ENCODE measurements at regions not wholly inside any gene's neighbourhood (a gene's known extent, or its start where the extent isn't known, plus 50 kb on each side); places are given as distances from the start of the nearest gene placed in this dataset.
"Not testable (repeated sequence)": the region's sequence is repeated elsewhere in the genome, so short reads cannot be mapped to it uniquely, and the experiment has no call there.

DNA sequence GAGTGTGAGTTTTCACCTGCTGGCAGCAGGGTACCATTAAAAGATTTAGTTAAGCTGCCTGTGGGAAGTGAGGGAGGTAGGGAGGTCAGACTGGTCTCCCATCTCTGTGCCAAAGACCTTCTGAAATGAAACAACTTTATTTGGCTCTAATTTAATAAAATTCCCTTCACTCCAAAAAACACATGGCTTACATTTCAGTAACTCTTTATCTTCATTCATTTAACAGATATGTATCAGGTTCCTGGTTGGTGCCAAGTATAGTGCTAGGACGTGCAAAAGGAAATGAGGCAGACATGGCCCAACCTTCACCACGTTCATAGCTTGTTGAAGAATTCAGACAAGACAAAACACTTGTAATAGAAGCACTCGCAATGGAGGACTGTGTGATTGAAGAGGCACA lies 282.3 kb downstream of the SEC16B start:
- FAIRE-seq, result no peak
- Histone ChIP-seq H3K4me1 (ENCODE audit: control insufficient read depth in 3 of 3, insufficient read depth in 2 of 3, low read depth in 1 of 3, low read length in 2 of 3) (no peaks in the 10 kb centered on the region), H3K27me3 (ENCODE audit: control insufficient read depth in 3 of 3, insufficient read depth in 3 of 3, low read length in 3 of 3) (no peaks in the 10 kb centered on the region), H3K4me3 (ENCODE audit: low read depth in 1 of 3, low read length in 3 of 3) (no peak overlapping the region), H3K27ac (ENCODE audit: low read depth in 1 of 3, low read length in 2 of 3) (no peak overlapping the region), H3K9me3 (ENCODE audit: control insufficient read depth in 2 of 2, insufficient read depth in 1 of 2, low read depth in 1 of 2, low read length in 1 of 2) (no peaks in the 10 kb centered on the region), H3K36me3 (ENCODE audit: control insufficient read depth in 3 of 3, insufficient read depth in 2 of 3, low read depth in 1 of 3, low read length in 3 of 3) (no peaks in the 10 kb centered on the region)
- no peak for DNase-seq
- 53 to 60% (median 54%) methylated on average over 3 of the region's 3 CpGs for WGBS, 3 donors

DNA sequence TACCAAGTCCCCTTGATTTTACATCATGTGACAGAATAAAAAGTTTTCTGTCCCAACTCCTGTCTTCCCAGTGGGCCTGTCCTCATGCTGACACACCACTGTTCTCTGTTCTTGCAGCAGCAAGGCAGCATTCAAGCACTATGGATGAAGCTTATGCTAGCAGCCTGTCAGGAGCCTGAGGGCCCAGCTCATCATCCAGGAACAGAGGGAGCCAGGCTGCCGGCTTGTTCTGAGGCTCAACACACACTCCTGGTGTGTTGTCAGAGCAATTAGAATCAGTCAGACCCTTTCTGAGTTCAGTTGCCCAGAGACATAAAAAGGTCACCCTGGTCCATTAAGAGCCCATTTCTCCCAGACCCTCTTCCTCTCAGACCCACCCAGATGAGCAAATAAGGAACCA lies 282.9 kb downstream of the SEC16B start:
- Histone ChIP-seq H3K9me3 (ENCODE audit: control insufficient read depth in 2 of 2, insufficient read depth in 1 of 2, low read depth in 1 of 2, low read length in 1 of 2) (no peaks in the 10 kb centered on the region), H3K4me3 (ENCODE audit: low read depth in 1 of 3, low read length in 3 of 3) (no peak overlapping the region), H3K4me1 (ENCODE audit: control insufficient read depth in 3 of 3, insufficient read depth in 2 of 3, low read depth in 1 of 3, low read length in 2 of 3) (no peaks in the 10 kb centered on the region), H3K27me3 (ENCODE audit: control insufficient read depth in 3 of 3, insufficient read depth in 3 of 3, low read length in 3 of 3) (no peaks in the 10 kb centered on the region), H3K36me3 (ENCODE audit: control insufficient read depth in 3 of 3, insufficient read depth in 2 of 3, low read depth in 1 of 3, low read length in 3 of 3) (no peaks in the 10 kb centered on the region), H3K27ac (ENCODE audit: low read depth in 1 of 3, low read length in 2 of 3) (no peak overlapping the region)
- 31 to 42% (median 41%) methylated on average over 1 of the region's 1 CpG for WGBS, 3 donors
- DNase-seq (no peak), FAIRE-seq (no peak)

DNA sequence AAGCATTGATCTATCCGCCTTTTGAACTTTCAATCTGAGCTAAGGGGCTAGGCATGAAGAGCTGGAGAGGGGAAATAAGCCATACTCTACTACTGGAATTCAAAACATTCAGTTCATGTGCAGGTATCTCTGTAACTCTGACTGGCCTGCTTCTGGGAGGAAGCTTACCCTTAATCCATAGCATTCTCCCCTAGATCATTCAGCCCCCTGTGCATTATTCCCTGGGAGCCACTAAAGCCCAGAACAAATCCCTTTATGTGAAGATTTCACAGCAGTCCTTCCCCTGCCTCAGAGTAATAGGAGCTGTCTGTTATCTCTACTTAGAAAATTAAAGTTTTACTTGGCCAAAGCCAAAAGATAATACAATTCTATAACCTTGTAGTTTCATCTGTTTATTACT lies 300.7 kb downstream of the SEC16B start:
- 62 to 75% (median 64%) methylated on average over 1 of the region's 1 CpG for WGBS, 3 donors
- no peak for DNase-seq
- Histone ChIP-seq H3K27ac (ENCODE audit: low read depth in 1 of 3, low read length in 2 of 3) (no peak overlapping the region), H3K4me3 (ENCODE audit: low read depth in 1 of 3, low read length in 3 of 3) (no peak overlapping the region), H3K9me3 (ENCODE audit: control insufficient read depth in 2 of 2, insufficient read depth in 1 of 2, low read depth in 1 of 2, low read length in 1 of 2) (no peaks in the 10 kb centered on the region), H3K36me3 (ENCODE audit: control insufficient read depth in 3 of 3, insufficient read depth in 2 of 3, low read depth in 1 of 3, low read length in 3 of 3) (no peaks in the 10 kb centered on the region), H3K4me1 (ENCODE audit: control insufficient read depth in 3 of 3, insufficient read depth in 2 of 3, low read depth in 1 of 3, low read length in 2 of 3) (no peaks in the 10 kb centered on the region), H3K27me3 (ENCODE audit: control insufficient read depth in 3 of 3, insufficient read depth in 3 of 3, low read length in 3 of 3) (no peaks in the 10 kb centered on the region)
- no peak for FAIRE-seq

DNA sequence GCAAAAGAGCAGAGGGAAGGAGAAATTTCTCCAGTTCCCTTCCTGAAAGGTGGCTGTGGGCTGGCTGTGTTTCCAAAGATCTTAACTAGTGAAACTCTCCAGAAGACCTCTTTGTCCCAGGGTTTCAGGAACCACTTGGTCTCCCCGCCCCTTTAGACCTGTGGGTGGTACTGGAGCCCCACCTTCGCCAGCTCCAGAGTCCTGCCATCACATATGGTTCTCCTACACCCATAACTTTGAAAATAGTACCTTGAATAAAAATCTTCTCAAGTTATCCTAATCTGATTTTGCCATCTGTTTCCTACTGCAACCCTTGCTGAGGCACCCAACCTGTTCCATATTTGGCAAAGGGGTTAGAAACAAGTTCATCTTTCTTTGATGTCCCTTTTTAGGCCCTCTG lies 303.9 kb downstream of the SEC16B start:
- Histone ChIP-seq H3K9me3 (ENCODE audit: control insufficient read depth in 2 of 2, insufficient read depth in 1 of 2, low read depth in 1 of 2, low read length in 1 of 2) (no peaks in the 10 kb centered on the region), H3K27me3 (ENCODE audit: control insufficient read depth in 3 of 3, insufficient read depth in 3 of 3, low read length in 3 of 3) (no peaks in the 10 kb centered on the region), H3K4me1 (ENCODE audit: control insufficient read depth in 3 of 3, insufficient read depth in 2 of 3, low read depth in 1 of 3, low read length in 2 of 3) (no peaks in the 10 kb centered on the region), H3K4me3 (ENCODE audit: low read depth in 1 of 3, low read length in 3 of 3) (no peak overlapping the region), H3K27ac (ENCODE audit: low read depth in 1 of 3, low read length in 2 of 3) (no peak overlapping the region), H3K36me3 (ENCODE audit: control insufficient read depth in 3 of 3, insufficient read depth in 2 of 3, low read depth in 1 of 3, low read length in 3 of 3) (no peaks in the 10 kb centered on the region)
- no peak for DNase-seq
- WGBS, 3 donors, result 36 to 71% (median 52%) methylated on average over 2 of the region's 2 CpGs
- FAIRE-seq, result no peak

DNA sequence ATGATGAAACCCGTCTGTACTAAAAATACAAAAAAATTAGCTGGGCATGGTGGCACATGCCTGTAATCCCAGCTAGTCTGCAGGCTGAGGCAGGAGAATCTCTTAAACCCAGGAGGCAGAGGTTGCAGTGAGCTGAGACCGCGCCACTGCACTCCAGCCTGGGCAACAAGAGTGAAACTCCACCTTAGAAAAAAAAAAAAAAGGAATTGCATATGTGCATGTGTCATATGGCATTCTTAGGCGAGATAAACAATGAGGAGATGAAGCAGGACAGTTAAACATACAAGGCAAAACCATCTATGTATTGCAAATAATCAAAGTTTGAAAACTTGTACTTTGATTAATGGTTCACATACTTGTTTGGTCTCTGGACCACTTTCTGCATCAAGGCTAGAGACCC lies 305.1 kb downstream of the SEC16B start:
- WGBS, 3 donors, result 73 to 83% (median 78%) methylated on average over 4 of the region's 4 CpGs

DNA sequence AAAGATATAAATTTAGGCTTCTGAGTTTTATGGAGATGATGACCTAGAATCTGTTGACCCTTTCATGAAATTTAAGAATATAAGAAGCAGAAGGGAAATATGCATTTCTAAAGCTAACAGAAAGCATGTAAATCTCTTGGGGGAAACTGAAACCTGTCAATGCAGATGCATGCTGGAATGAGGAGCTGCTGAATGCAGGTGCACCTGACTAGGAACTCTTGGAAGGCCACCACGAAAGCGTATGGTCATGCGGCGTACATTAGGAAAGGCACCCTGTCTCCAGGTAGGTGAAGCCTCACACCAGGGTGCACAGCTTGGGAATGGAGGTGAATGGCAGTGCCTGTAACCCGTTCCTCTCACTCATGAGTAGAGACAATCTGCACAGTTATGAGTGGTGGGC lies 309.7 kb downstream of the SEC16B start:
- no peaks in the 10 kb centered on the region for H3K36me3 ChIP-seq (ENCODE audit: control insufficient read depth in 3 of 3, insufficient read depth in 2 of 3, low read depth in 1 of 3, low read length in 3 of 3)
- 87 to 89% (median 88%) methylated on average over 5 of the region's 5 CpGs for WGBS, 3 donors
- H3K27me3 ChIP-seq (ENCODE audit: control insufficient read depth in 3 of 3, insufficient read depth in 3 of 3, low read length in 3 of 3), result no peaks in the 10 kb centered on the region
- FAIRE-seq, result no peak
- no peak overlapping the region for H3K27ac ChIP-seq (ENCODE audit: low read depth in 1 of 3, low read length in 2 of 3)
- no peak for DNase-seq
- no peak overlapping the region for H3K4me3 ChIP-seq (ENCODE audit: low read depth in 1 of 3, low read length in 3 of 3)
- H3K4me1 ChIP-seq (ENCODE audit: control insufficient read depth in 3 of 3, insufficient read depth in 2 of 3, low read depth in 1 of 3, low read length in 2 of 3), result no peaks in the 10 kb centered on the region
- no peaks in the 10 kb centered on the region for H3K9me3 ChIP-seq (ENCODE audit: control insufficient read depth in 2 of 2, insufficient read depth in 1 of 2, low read depth in 1 of 2, low read length in 1 of 2)

More for the DNA sequence above, 305.1 kb downstream of the SEC16B start:
- not testable (repeated sequence) for FAIRE-seq; H3K9me3 ChIP-seq (ENCODE audit: control insufficient read depth in 2 of 2, insufficient read depth in 1 of 2, low read depth in 1 of 2, low read length in 1 of 2); H3K27me3 ChIP-seq (ENCODE audit: control insufficient read depth in 3 of 3, insufficient read depth in 3 of 3, low read length in 3 of 3); DNase-seq; H3K4me1 ChIP-seq (ENCODE audit: control insufficient read depth in 3 of 3, insufficient read depth in 2 of 3, low read depth in 1 of 3, low read length in 2 of 3); H3K4me3 ChIP-seq (ENCODE audit: low read depth in 1 of 3, low read length in 3 of 3); H3K27ac ChIP-seq (ENCODE audit: low read depth in 1 of 3, low read length in 2 of 3); H3K36me3 ChIP-seq (ENCODE audit: control insufficient read depth in 3 of 3, insufficient read depth in 2 of 3, low read depth in 1 of 3, low read length in 3 of 3)

DNA sequence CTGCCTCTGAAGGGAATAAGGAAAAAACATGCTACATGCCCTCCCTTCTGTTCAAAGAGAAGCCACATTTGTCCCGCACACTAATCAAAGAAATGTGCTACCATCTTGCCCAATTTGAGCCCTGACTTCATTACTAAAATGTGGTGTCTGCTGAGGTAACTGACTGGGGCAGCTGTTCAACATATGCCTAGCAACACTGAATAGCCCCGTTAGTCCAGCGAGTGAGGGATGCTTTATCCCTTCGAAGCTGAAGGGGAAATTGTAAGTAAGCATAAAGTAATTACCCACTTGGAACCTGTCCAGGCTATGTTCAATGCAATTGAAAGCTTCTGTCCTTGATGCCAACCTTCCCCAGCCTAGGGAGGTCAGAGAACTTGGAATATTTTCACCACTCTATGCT lies 310.6 kb downstream of the SEC16B start:
- no peak for FAIRE-seq
- Histone ChIP-seq H3K4me1 (ENCODE audit: control insufficient read depth in 3 of 3, insufficient read depth in 2 of 3, low read depth in 1 of 3, low read length in 2 of 3) (no peaks in the 10 kb centered on the region), H3K9me3 (ENCODE audit: control insufficient read depth in 2 of 2, insufficient read depth in 1 of 2, low read depth in 1 of 2, low read length in 1 of 2) (no peaks in the 10 kb centered on the region), H3K27me3 (ENCODE audit: control insufficient read depth in 3 of 3, insufficient read depth in 3 of 3, low read length in 3 of 3) (no peaks in the 10 kb centered on the region), H3K36me3 (ENCODE audit: control insufficient read depth in 3 of 3, insufficient read depth in 2 of 3, low read depth in 1 of 3, low read length in 3 of 3) (no peaks in the 10 kb centered on the region), H3K27ac (ENCODE audit: low read depth in 1 of 3, low read length in 2 of 3) (no peak overlapping the region), H3K4me3 (ENCODE audit: low read depth in 1 of 3, low read length in 3 of 3) (no peak overlapping the region)
- 72 to 83% (median 75%) methylated on average over 4 of the region's 4 CpGs for WGBS, 3 donors
- DNase-seq, result no peak

DNA sequence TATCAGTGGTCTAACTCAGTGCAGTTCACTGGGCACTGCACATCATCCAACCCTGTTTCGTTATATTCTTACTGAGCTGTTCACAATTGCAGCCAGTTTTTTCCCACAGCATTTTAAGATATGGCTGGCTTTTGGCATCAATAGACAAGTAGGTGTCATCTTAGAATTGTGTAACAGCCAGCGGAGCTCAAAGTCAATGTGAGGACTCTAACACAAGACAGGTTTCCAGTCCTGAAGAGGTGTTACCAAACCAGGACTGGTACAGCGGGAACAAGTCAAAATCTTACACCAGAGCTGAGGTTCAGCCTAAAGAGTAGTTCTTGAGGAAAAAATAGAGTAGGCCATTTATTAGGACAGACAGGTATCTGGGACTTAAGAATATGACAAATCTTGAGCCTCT lies 313.3 kb downstream of the SEC16B start:
- H3K36me3 ChIP-seq (ENCODE audit: control insufficient read depth in 3 of 3, insufficient read depth in 2 of 3, low read depth in 1 of 3, low read length in 3 of 3), result no peaks in the 10 kb centered on the region
- DNase-seq (no peak), FAIRE-seq (no peak)
- H3K27me3 ChIP-seq (ENCODE audit: control insufficient read depth in 3 of 3, insufficient read depth in 3 of 3, low read length in 3 of 3), result no peaks in the 10 kb centered on the region
- no peaks in the 10 kb centered on the region for H3K9me3 ChIP-seq (ENCODE audit: control insufficient read depth in 2 of 2, insufficient read depth in 1 of 2, low read depth in 1 of 2, low read length in 1 of 2)
- no peak overlapping the region for H3K27ac ChIP-seq (ENCODE audit: low read depth in 1 of 3, low read length in 2 of 3)
- no peaks in the 10 kb centered on the region for H3K4me1 ChIP-seq (ENCODE audit: control insufficient read depth in 3 of 3, insufficient read depth in 2 of 3, low read depth in 1 of 3, low read length in 2 of 3)
- WGBS, 3 donors, result 82 to 84% (median 83%) methylated on average over 3 of the region's 3 CpGs
- H3K4me3 ChIP-seq (ENCODE audit: low read depth in 1 of 3, low read length in 3 of 3), result no peak overlapping the region

DNA sequence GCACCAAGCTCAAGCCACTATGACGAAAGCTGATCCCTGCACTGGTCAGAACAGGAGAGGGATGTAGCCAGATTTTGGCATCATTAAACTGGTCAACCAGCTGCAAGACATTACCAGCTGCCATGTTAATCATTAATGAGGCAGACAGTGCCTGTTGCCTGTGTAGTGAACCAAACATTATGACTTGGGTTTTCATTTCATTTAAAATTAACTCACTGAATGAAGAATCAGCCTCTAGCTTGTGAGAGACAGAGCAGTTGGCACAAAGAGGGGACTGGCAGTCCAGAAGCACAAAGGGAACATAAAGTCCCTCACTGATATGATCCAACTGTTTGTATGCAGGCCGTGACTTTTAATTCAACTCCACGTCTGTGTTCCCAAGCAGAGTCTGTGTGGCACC lies 318.9 kb downstream of the SEC16B start:
- Histone ChIP-seq H3K27me3 (ENCODE audit: control insufficient read depth in 3 of 3, insufficient read depth in 3 of 3, low read length in 3 of 3) (no peaks in the 10 kb centered on the region), H3K4me3 (ENCODE audit: low read depth in 1 of 3, low read length in 3 of 3) (no peak overlapping the region), H3K27ac (ENCODE audit: low read depth in 1 of 3, low read length in 2 of 3) (no peak overlapping the region), H3K9me3 (ENCODE audit: control insufficient read depth in 2 of 2, insufficient read depth in 1 of 2, low read depth in 1 of 2, low read length in 1 of 2) (no peaks in the 10 kb centered on the region), H3K36me3 (ENCODE audit: control insufficient read depth in 3 of 3, insufficient read depth in 2 of 3, low read depth in 1 of 3, low read length in 3 of 3) (no peaks in the 10 kb centered on the region), H3K4me1 (ENCODE audit: control insufficient read depth in 3 of 3, insufficient read depth in 2 of 3, low read depth in 1 of 3, low read length in 2 of 3) (no peaks in the 10 kb centered on the region)
- 28 to 72% (median 54%) methylated on average over 3 of the region's 3 CpGs for WGBS, 3 donors
- no peak for FAIRE-seq
- DNase-seq, result peak in 1 of 2 donors; percentile 2

Data from small intestine (tissue), 7 donors.